ENCODE measurements at regions not wholly inside any gene's neighbourhood (a gene's known extent, or its start where the extent isn't known, plus 50 kb on each side); places are given as distances from the start of the nearest gene placed in this dataset.

GRCh38 chr20:11712639-11713160 lies 205.0 kb upstream of the BTBD3 start:
- no peak for DNase-seq

GRCh38 chr20:11714886-11715285 lies 202.8 kb upstream of the BTBD3 start:
- DNase-seq: no peak

- DNase-seq: no peak
These were observed 201.3 kb upstream of the BTBD3 start for GRCh38 chr20:11716239-11716944.

GRCh38 chr20:11716945-11717248 lies 200.8 kb upstream of the BTBD3 start:
- no peak for DNase-seq

- no peak for DNase-seq
These were observed 200.1 kb upstream of the BTBD3 start for GRCh38 chr20:11717562-11717961.

- no peak for DNase-seq
These were observed 199.1 kb upstream of the BTBD3 start for GRCh38 chr20:11718474-11719094.

- no peak for DNase-seq
These were observed 198.5 kb upstream of the BTBD3 start for GRCh38 chr20:11719153-11719552.

- no peak for DNase-seq
These were observed 196.3 kb upstream of the BTBD3 start for GRCh38 chr20:11721411-11721810.

GRCh38 chr20:11724097-11724496 lies 193.6 kb upstream of the BTBD3 start:
- DNase-seq: no peak

- DNase-seq: peak; percentile 86
These were observed 191.7 kb upstream of the BTBD3 start for GRCh38 chr20:11726026-11726425.

- DNase-seq: no peak
These were observed 190.0 kb upstream of the BTBD3 start for GRCh38 chr20:11727708-11728107.

- DNase-seq: no peak
These were observed 188.8 kb upstream of the BTBD3 start for GRCh38 chr20:11728937-11729336.

- no peak for DNase-seq
These were observed 187.9 kb upstream of the BTBD3 start for GRCh38 chr20:11729806-11730205.

- DNase-seq: peak; percentile 89
These were observed 183.3 kb upstream of the BTBD3 start for GRCh38 chr20:11734431-11734830.

GRCh38 chr20:11738852-11739251 lies 178.8 kb upstream of the BTBD3 start:
- no peak for DNase-seq

GRCh38 chr20:11740975-11741374 lies 176.7 kb upstream of the BTBD3 start:
- no peak for DNase-seq

- no peak for DNase-seq
These were observed 172.5 kb upstream of the BTBD3 start for GRCh38 chr20:11745145-11745544.

GRCh38 chr20:11748436-11748835 lies 169.3 kb upstream of the BTBD3 start:
- DNase-seq: no peak

GRCh38 chr20:11752336-11752735 lies 165.4 kb upstream of the BTBD3 start:
- DNase-seq: no peak

GRCh38 chr20:11753155-11753554 lies 164.5 kb upstream of the BTBD3 start:
- no peak for DNase-seq

- no peak for DNase-seq
These were observed 163.2 kb upstream of the BTBD3 start for GRCh38 chr20:11754451-11754850.

- DNase-seq: no peak
These were observed 162.4 kb upstream of the BTBD3 start for GRCh38 chr20:11755071-11755841.

GRCh38 chr20:11761497-11761896 lies 156.2 kb upstream of the BTBD3 start:
- no peak for DNase-seq

- peak; percentile 81 for DNase-seq
These were observed 150.7 kb upstream of the BTBD3 start for GRCh38 chr20:11766961-11767360.

Measured in DMS79 (cell line).